Left hindlimb (tissue), 1 donor: ENCODE measurements at regions not wholly inside any gene's neighbourhood (a gene's known extent, or its start where the extent isn't known, plus 50 kb on each side); places are given as distances from the start of the nearest gene placed in this dataset.

Source experiments
- DNase-seq: peaks from one replicate; pipeline ENCODE4 v3.0.0-alpha.2; 2018

- no peak for DNase-seq
Observed at GRCh38 chr6:21891080-21891479, 297.5 kb downstream of the SOX4 start.

GRCh38 chr6:21893793-21894192, 300.2 kb downstream of the SOX4 start:
- DNase-seq = no peak

GRCh38 chr6:21895555-21895954, 302.0 kb downstream of the SOX4 start:
- DNase-seq = no peak

GRCh38 chr6:21898107-21898796, 304.7 kb downstream of the SOX4 start:
- DNase-seq = no peak

GRCh38 chr6:21899708-21900107, 306.2 kb downstream of the SOX4 start:
- no peak for DNase-seq

- DNase-seq = no peak
Observed at GRCh38 chr6:21900730-21901129, 307.2 kb downstream of the SOX4 start.

- DNase-seq = no peak
Observed at GRCh38 chr6:21902628-21903169, 309.1 kb downstream of the SOX4 start.

- no peak for DNase-seq
Observed at GRCh38 chr6:21905531-21905930, 312.0 kb downstream of the SOX4 start.

GRCh38 chr6:21906826-21907225, 313.3 kb downstream of the SOX4 start:
- no peak for DNase-seq

GRCh38 chr6:21907291-21907690, 313.7 kb downstream of the SOX4 start:
- DNase-seq = no peak

- DNase-seq = no peak
Observed at GRCh38 chr6:21908161-21908848, 314.8 kb downstream of the SOX4 start.

GRCh38 chr6:21909321-21909720, 315.8 kb downstream of the SOX4 start:
- no peak for DNase-seq

GRCh38 chr6:21911208-21911607, 317.7 kb downstream of the SOX4 start:
- no peak for DNase-seq

- DNase-seq = no peak
Observed at GRCh38 chr6:21912151-21912832, 318.7 kb downstream of the SOX4 start.

- no peak for DNase-seq
Observed at GRCh38 chr6:21914121-21914973, 320.8 kb downstream of the SOX4 start.

GRCh38 chr6:21915707-21916260, 322.2 kb downstream of the SOX4 start:
- DNase-seq = no peak

- no peak for DNase-seq
Observed at GRCh38 chr6:21918041-21918440, 324.5 kb downstream of the SOX4 start.

- DNase-seq = no peak
Observed at GRCh38 chr6:21918666-21919065, 325.1 kb downstream of the SOX4 start.

GRCh38 chr6:21922086-21922485, 328.5 kb downstream of the SOX4 start:
- no peak for DNase-seq

- no peak for DNase-seq
Observed at GRCh38 chr6:21924002-21924401, 330.5 kb downstream of the SOX4 start.

GRCh38 chr6:21928827-21929226, 335.3 kb downstream of the SOX4 start:
- DNase-seq = no peak

GRCh38 chr6:21931641-21932335, 338.2 kb downstream of the SOX4 start:
- DNase-seq = no peak
